H1 (cell line): ENCODE measurements at regions not wholly inside any gene's neighbourhood (a gene's known extent, or its start where the extent isn't known, plus 50 kb on each side); places are given as distances from the start of the nearest gene placed in this dataset.

Experiments
- ASH2L ChIP-seq: fragments of 200-600, 300-600 bp; sonication (generic); IDR thresholded peaks from one replicate; pipeline ENCODE4 v1.7.1; 2017; ENCODE audit warnings: low read length
- CTBP2 ChIP-seq: IDR thresholded peaks from 2 replicates; pipeline ENCODE4 v1.7.0; 2011; ENCODE audit warnings: borderline replicate concordance, mild to moderate bottlenecking, moderate library complexity, mixed read lengths, low read length; ENCODE audit not compliant: insufficient read depth, insufficient read length
- RAD21 ChIP-seq, 2 experiments: IDR thresholded peaks in 1 of 2; conservative IDR thresholded peaks in 1 of 2; 2 replicates each; pipeline ENCODE4 v1.6.1; 2011; ENCODE audit warnings: low read depth in 2 of 2, low read length in 2 of 2, improper control_type of control experiment in 1 of 2, inconsistent platforms in 1 of 2, mild to moderate bottlenecking in 1 of 2, moderate library complexity in 1 of 2
- SAP30 ChIP-seq: fragments of 300-600 bp; sonication (generic); IDR thresholded peaks from 2 replicates; pipeline ENCODE4 v1.7.1; 2012; ENCODE audit warnings: low read length, moderate library complexity, mild to moderate bottlenecking, inconsistent platforms; ENCODE audit not compliant: insufficient read depth, insufficient replicate concordance
- SRF ChIP-seq: IDR thresholded peaks from 2 replicates; pipeline ENCODE4 v1.6.1; 2011; ENCODE audit warnings: mild to moderate bottlenecking, low read depth, low read length, moderate library complexity
- TAF1 ChIP-seq: IDR thresholded peaks from 2 replicates; pipeline ENCODE4 v1.6.1; 2011; ENCODE audit warnings: mild to moderate bottlenecking, low read depth, low read length

- no peak for TF ChIP-seq RAD21 (IDR thresholded peaks at IDR 0.05 in 1 of 2, conservative IDR thresholded peaks at IDR 0.05 in 1 of 2; ENCODE audit: low read depth in 2 of 2, low read length in 2 of 2)
- TF ChIP-seq SRF: no peak
- no peak for TF ChIP-seq CTBP2
- TF ChIP-seq ASH2L: no peak
- no peak for TF ChIP-seq TAF1
- TF ChIP-seq SAP30: no peak
Measured at GRCh38 chr13:64051278-64051677, 2635.6 kb upstream of the PCDH20 start (continued).
